Epithelial cell of proximal tubule (primary cell): ENCODE measurements at regions not wholly inside any gene's neighbourhood (a gene's known extent, or its start where the extent isn't known, plus 50 kb on each side); places are given as distances from the start of the nearest gene placed in this dataset.

Source experiments
- DNase-seq: peaks from one replicate; pipeline ENCODE4 v3.0.0-alpha.2; 2011; ENCODE audit warnings: low read depth
- H3K4me3 ChIP-seq: 2 replicates; pipeline ENCODE4 v1.5.1; 2011; ENCODE audit warnings: low read depth, mild to moderate bottlenecking, low read length
- CTCF ChIP-seq: conservative IDR thresholded peaks from 2 replicates; pipeline ENCODE4 v1.5.1; 2012; ENCODE audit warnings: low read depth, mild to moderate bottlenecking, low read length

DNA sequence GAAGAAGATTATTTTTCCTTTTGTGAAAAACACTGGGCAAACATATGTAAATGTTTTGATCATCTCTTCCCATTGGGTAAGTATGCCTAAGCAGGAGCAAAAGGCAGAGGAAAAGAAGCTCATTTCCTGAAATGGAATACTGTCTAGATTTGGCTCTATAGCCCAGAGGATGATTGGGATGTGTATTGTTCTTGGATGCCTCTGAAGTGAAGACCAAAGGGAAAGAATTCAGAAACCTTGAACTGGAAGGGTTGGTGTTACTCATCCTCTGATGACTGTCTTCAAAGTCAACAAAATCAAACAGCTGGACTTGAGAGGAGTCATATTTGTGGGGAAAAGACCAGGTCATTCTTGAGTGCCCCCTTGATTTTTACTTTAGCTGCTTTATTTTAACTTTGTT is 112.6 kb upstream of the NT5C1B start:
- TF ChIP-seq CTCF: no peak
- peak; percentile 16 for DNase-seq
- no peak overlapping the region for H3K4me3 ChIP-seq

DNA sequence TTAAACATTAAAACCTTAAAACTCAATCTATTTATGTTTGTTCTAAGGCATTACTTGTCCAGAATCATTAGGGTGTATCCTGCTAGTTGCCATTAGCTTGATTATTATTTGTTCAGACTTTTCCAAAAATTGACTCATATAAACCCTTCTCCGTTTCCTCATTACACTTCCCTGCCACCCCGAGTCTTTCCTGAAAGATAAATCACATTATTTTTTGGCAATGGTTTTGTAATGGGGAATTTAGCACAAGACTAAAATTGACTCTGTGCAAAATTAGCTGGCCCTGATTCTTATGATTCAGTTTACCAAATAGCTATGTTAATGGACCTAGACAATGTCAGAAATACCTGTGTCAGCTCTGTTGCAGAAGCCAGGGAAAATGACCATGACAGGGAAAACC is 112.2 kb upstream of the NT5C1B start:
- no peak for DNase-seq
- H3K4me3 ChIP-seq: no peak overlapping the region
- no peak for TF ChIP-seq CTCF

GRCh38 chr2:18690342-18690741 is 101.0 kb upstream of the NT5C1B start:
- no peak overlapping the region for H3K4me3 ChIP-seq
- DNase-seq: no peak
- TF ChIP-seq CTCF: peak; percentile 46

- no peak overlapping the region for H3K4me3 ChIP-seq
- no peak for DNase-seq
- no peak for TF ChIP-seq CTCF
These were observed 95.1 kb upstream of the NT5C1B start for GRCh38 chr2:18684206-18685038.

- DNase-seq: no peak
- no peak for TF ChIP-seq CTCF
- no peak overlapping the region for H3K4me3 ChIP-seq
These were observed 93.3 kb upstream of the NT5C1B start for GRCh38 chr2:18682681-18683080.

DNA sequence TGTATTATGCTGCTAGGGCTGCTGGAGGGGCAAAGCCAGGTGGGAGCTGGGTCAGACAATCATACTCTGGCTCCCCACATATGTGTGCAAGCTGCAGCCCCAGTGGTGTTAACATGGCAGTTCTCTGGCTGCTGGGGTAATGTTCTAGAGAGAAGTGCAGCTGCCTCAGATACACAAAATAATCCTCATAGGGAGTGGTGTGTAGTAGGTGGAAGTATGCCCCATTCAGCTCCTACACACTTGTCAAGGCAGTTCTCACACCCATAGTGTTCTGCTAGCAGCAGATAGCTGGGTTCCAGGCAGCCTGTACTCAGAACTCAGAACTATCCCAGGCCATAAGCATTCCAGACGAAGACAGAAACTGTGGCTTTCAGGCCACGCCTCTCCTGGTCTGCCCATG is 87.9 kb upstream of the NT5C1B start:
- H3K4me3 ChIP-seq: no peak overlapping the region
- no peak for TF ChIP-seq CTCF
- DNase-seq: no peak

DNA sequence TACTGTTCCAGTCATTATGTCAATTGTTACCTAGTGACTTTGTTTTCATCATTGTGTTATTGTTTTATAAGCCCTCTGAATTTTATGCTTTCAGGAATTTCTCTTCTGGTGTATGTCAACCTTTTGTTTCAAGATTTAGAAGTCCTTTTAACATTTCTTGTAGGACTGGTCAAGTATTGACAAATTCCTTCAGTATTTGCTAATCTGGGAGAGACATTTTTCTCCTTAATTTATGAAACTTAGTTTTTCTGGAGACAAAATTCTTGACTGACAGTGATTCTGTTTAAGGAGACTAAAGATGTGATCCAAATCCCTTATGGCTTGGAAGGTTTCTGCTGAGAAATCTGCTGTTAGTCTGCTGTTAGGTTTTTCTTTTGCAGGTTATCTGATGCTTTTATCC is 84.9 kb upstream of the NT5C1B start:
- no peak for DNase-seq
- no peak overlapping the region for H3K4me3 ChIP-seq
- TF ChIP-seq CTCF: no peak
